SK-N-SH treated with all-trans-retinoic acid at 6 μM for 48 hours (cell line): ENCODE measurements at regions not wholly inside any gene's neighbourhood (a gene's known extent, or its start where the extent isn't known, plus 50 kb on each side); places are given as distances from the start of the nearest gene placed in this dataset.

Experiments used
- ATAC-seq: fragments of 200-7000 bp; cut with Tn5 transposase; 3 replicates; pipeline ENCODE4 v1.9.1; 2020; ENCODE audit warnings: mild to moderate bottlenecking, moderate library complexity
- ARNTL ChIP-seq: fragments of 450-650 bp; formaldehyde crosslinking; IDR thresholded peaks from 2 replicates; pipeline ENCODE4 v1.5.0; 2020; ENCODE audit warnings: low read depth, mild to moderate bottlenecking, moderate library complexity, borderline replicate concordance
- BACH2 ChIP-seq: fragments of 250-450 bp; sonication (Bioruptor Pico); IDR thresholded peaks from 2 replicates; pipeline ENCODE4 v1.9.0; 2021; ENCODE audit warnings: mild to moderate bottlenecking, borderline replicate concordance
- CSDC2 ChIP-seq: fragments of 250-450 bp; sonication (Bioruptor Pico); IDR thresholded peaks from 2 replicates; pipeline ENCODE4 v1.5.0; 2020; ENCODE audit warnings: mild to moderate bottlenecking, moderate library complexity
- CSRNP3 ChIP-seq: fragments of 250-450 bp; sonication (Bioruptor Pico); IDR thresholded peaks from 2 replicates; pipeline ENCODE4 v1.5.1; 2021; ENCODE audit warnings: mild to moderate bottlenecking, moderate library complexity
- ESRRG ChIP-seq: fragments of 250-450 bp; sonication (Bioruptor Pico); IDR thresholded peaks from 2 replicates; pipeline ENCODE4 v1.6.1; 2021; ENCODE audit warnings: mild to moderate bottlenecking
- GLIS3 ChIP-seq: fragments of 250-450 bp; sonication (Bioruptor Pico); IDR thresholded peaks from 2 replicates; pipeline ENCODE4 v1.5.0; 2020; ENCODE audit warnings: mild to moderate bottlenecking, moderate library complexity
- PATZ1 ChIP-seq: fragments of 250-450 bp; sonication (Bioruptor Pico); IDR thresholded peaks from 2 replicates; pipeline ENCODE4 v1.8.0; 2020; ENCODE audit warnings: mild to moderate bottlenecking, moderate library complexity, borderline replicate concordance
- POU6F1 ChIP-seq: fragments of 250-450 bp; sonication (Bioruptor Pico); IDR thresholded peaks from 2 replicates; pipeline ENCODE4 v1.8.0; 2021; ENCODE audit warnings: low read depth, mild to moderate bottlenecking, moderate library complexity, borderline replicate concordance
- PPARA ChIP-seq: fragments of 250-450 bp; sonication (Bioruptor Pico); IDR thresholded peaks from 2 replicates; pipeline ENCODE4 v1.5.0; 2020; ENCODE audit warnings: mild to moderate bottlenecking, borderline replicate concordance
- RARB ChIP-seq: fragments of 250-450 bp; sonication (Bioruptor Pico); IDR thresholded peaks from 2 replicates; pipeline ENCODE4 v1.8.0; 2021; ENCODE audit warnings: mild to moderate bottlenecking, moderate library complexity
- SNAI2 ChIP-seq: fragments of 250-450 bp; sonication (Bioruptor Pico); IDR thresholded peaks from 2 replicates; pipeline ENCODE4 v1.5.0; 2020; ENCODE audit warnings: mild to moderate bottlenecking, moderate library complexity
- TCF4 ChIP-seq: fragments of 250-450 bp; sonication (Bioruptor Pico); IDR thresholded peaks from 2 replicates; pipeline ENCODE4 v1.8.0; 2021; ENCODE audit warnings: mild to moderate bottlenecking, moderate library complexity, borderline replicate concordance
- TOX ChIP-seq: fragments of 250-450 bp; sonication (Bioruptor Pico); IDR thresholded peaks from 2 replicates; pipeline ENCODE4 v1.8.0; 2021; ENCODE audit warnings: mild to moderate bottlenecking, moderate library complexity, borderline replicate concordance
- TSHZ2 ChIP-seq: fragments of 250-450 bp; sonication (Bioruptor Pico); IDR thresholded peaks from 2 replicates; pipeline ENCODE4 v1.5.0; 2020; ENCODE audit warnings: mild to moderate bottlenecking, moderate library complexity
- ZC3H10 ChIP-seq: fragments of 250-450 bp; sonication (Bioruptor Pico); IDR thresholded peaks from 2 replicates; pipeline ENCODE4 v1.5.1; 2021; ENCODE audit warnings: mild to moderate bottlenecking, moderate library complexity
- ZFP3 ChIP-seq: fragments of 250-450 bp; sonication (Bioruptor Pico); IDR thresholded peaks from 2 replicates; pipeline ENCODE4 v1.5.0; 2020; ENCODE audit warnings: mild to moderate bottlenecking, moderate library complexity
- ZFP30 ChIP-seq: fragments of 450-650 bp; formaldehyde crosslinking; IDR thresholded peaks from 2 replicates; pipeline ENCODE4 v1.5.0; 2022; ENCODE audit warnings: mild to moderate bottlenecking, moderate library complexity
- ZNF565 ChIP-seq: fragments of 450-650 bp; formaldehyde crosslinking; conservative IDR thresholded peaks from 2 replicates; pipeline ENCODE4 v1.5.0; 2020; ENCODE audit warnings: low read depth, mild to moderate bottlenecking, moderate library complexity
- ZNF70 ChIP-seq: fragments of 450-650 bp; formaldehyde crosslinking; IDR thresholded peaks from 2 replicates; pipeline ENCODE4 v1.5.0; 2020; ENCODE audit warnings: mild to moderate bottlenecking, moderate library complexity
- ZNF8 ChIP-seq: fragments of 450-650 bp; formaldehyde crosslinking; IDR thresholded peaks from 2 replicates; pipeline ENCODE4 v1.5.0; 2020; ENCODE audit warnings: mild to moderate bottlenecking, moderate library complexity
- TF ChIP-seq, protein P1 (sequence below): fragments of 250-450 bp; sonication (Bioruptor Pico); IDR thresholded peaks from 2 replicates; pipeline ENCODE4 v1.5.1; 2020; ENCODE audit warnings: low read depth, mild to moderate bottlenecking, moderate library complexity

GRCh38 chr3:148615382-148615781, 82.3 kb upstream of the AGTR1 start:
- no peak for TF ChIP-seq GLIS3
- TF ChIP-seq ZNF565 (CRISPR knock-in tag): no peak
- TF ChIP-seq PATZ1 (CRISPR knock-in tag): no peak
- TF ChIP-seq TSHZ2: no peak
- TF ChIP-seq BACH2 (CRISPR knock-in tag): no peak
- TF ChIP-seq, protein P1, sequence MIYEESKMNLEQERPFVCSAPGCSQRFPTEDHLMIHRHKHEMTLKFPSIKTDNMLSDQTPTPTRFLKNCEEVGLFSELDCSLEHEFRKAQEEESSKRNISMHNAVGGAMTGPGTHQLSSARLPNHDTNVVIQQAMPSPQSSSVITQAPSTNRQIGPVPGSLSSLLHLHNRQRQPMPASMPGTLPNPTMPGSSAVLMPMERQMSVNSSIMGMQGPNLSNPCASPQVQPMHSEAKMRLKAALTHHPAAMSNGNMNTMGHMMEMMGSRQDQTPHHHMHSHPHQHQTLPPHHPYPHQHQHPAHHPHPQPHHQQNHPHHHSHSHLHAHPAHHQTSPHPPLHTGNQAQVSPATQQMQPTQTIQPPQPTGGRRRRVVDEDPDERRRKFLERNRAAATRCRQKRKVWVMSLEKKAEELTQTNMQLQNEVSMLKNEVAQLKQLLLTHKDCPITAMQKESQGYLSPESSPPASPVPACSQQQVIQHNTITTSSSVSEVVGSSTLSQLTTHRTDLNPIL (CRISPR knock-in tag): no peak
- no peak for TF ChIP-seq PPARA
- TF ChIP-seq ZFP3 (CRISPR knock-in tag): no peak
- TF ChIP-seq ZNF8 (CRISPR knock-in tag): no peak
- no peak for TF ChIP-seq RARB (CRISPR knock-in tag)
- no peak for TF ChIP-seq ZC3H10
- no peak for TF ChIP-seq ZFP30 (CRISPR knock-in tag)
- no peak for TF ChIP-seq ARNTL
- TF ChIP-seq TCF4: no peak
- no peak for TF ChIP-seq POU6F1 (CRISPR knock-in tag)
- TF ChIP-seq ZNF70 (CRISPR knock-in tag): no peak
- no peak for TF ChIP-seq TOX (CRISPR knock-in tag)
- no peak for TF ChIP-seq SNAI2 (CRISPR knock-in tag)
- TF ChIP-seq, all 23 proteins: peak for 0
- no peak for ATAC-seq

GRCh38 chr3:148625095-148625736, 72.5 kb upstream of the AGTR1 start:
- ATAC-seq: no peak
- TF ChIP-seq CSDC2 (CRISPR knock-in tag): no peak
- TF ChIP-seq TOX (CRISPR knock-in tag): no peak

- ATAC-seq: no peak
- TF ChIP-seq ESRRG (no peak), ZNF565 (CRISPR knock-in tag) (no peak), ZC3H10 (no peak), ZNF8 (CRISPR knock-in tag) (no peak), ZNF70 (CRISPR knock-in tag) (no peak), CSRNP3 (CRISPR knock-in tag) (no peak), ZFP30 (CRISPR knock-in tag) (no peak)
- TF ChIP-seq, protein P1 (CRISPR knock-in tag): no peak
Observed at GRCh38 chr3:148625991-148626390, 71.7 kb upstream of the AGTR1 start.
